Adrenal gland (tissue), 5 donors: ENCODE measurements at regions not wholly inside any gene's neighbourhood (a gene's known extent, or its start where the extent isn't known, plus 50 kb on each side); places are given as distances from the start of the nearest gene placed in this dataset.

Experiments used
- POLR2A ChIP-seq, 2 donors: fragments of 450-650 bp; IDR thresholded peaks; one replicate each; pipeline ENCODE4 v1.6.1; 2017; ENCODE audit warnings: antibody characterized with exemption in 2 of 2, mild to moderate bottlenecking in 2 of 2, moderate library complexity in 1 of 2
- TF ChIP-seq, protein P1 (sequence below), 6 experiments: fragments of 450-650 bp in 4 of 6; fragments of 200-600 bp in 2 of 6; sonication (generic) in 1 of 6; IDR thresholded peaks; 1 replicate in 5 of 6; 2 replicates in 1 of 6; pipeline versions ENCODE4 v1.5.1 to v1.8.0; 2016 to 2021; ENCODE audit warnings: antibody characterized with exemption in 6 of 6, mild to moderate bottlenecking in 2 of 6, moderate library complexity in 1 of 6
- donor health status: DM: no; HTN: no; CAD: no.

GRCh38 chr12:48419116-48419935 lies 53.0 kb upstream of the ANP32D start:
- TF ChIP-seq, protein P1, sequence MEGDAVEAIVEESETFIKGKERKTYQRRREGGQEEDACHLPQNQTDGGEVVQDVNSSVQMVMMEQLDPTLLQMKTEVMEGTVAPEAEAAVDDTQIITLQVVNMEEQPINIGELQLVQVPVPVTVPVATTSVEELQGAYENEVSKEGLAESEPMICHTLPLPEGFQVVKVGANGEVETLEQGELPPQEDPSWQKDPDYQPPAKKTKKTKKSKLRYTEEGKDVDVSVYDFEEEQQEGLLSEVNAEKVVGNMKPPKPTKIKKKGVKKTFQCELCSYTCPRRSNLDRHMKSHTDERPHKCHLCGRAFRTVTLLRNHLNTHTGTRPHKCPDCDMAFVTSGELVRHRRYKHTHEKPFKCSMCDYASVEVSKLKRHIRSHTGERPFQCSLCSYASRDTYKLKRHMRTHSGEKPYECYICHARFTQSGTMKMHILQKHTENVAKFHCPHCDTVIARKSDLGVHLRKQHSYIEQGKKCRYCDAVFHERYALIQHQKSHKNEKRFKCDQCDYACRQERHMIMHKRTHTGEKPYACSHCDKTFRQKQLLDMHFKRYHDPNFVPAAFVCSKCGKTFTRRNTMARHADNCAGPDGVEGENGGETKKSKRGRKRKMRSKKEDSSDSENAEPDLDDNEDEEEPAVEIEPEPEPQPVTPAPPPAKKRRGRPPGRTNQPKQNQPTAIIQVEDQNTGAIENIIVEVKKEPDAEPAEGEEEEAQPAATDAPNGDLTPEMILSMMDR (IDR thresholded peaks at IDR 0.05): no peak
- TF ChIP-seq POLR2A (IDR thresholded peaks at IDR 0.05): no peak
